Trophoblast cell (in vitro differentiated cells and primary cell): ENCODE measurements at regions not wholly inside any gene's neighbourhood (a gene's known extent, or its start where the extent isn't known, plus 50 kb on each side); places are given as distances from the start of the nearest gene placed in this dataset.

ENCODE experiments used
- DNase-seq, 2 donors: peaks; one replicate each; pipeline ENCODE4 v3.0.0-alpha.2; 2016
- H2AFZ ChIP-seq: 2 replicates; pipeline ENCODE4 v1.6.1; 2013; ENCODE audit warnings: low read length, moderate library complexity, mild to moderate bottlenecking; ENCODE audit not compliant: insufficient read depth, poor library complexity
- H2AK5ac ChIP-seq: 2 replicates; pipeline ENCODE4 v1.6.1; 2013; ENCODE audit warnings: mild to moderate bottlenecking, low read length
- H2BK120ac ChIP-seq: 2 replicates; pipeline ENCODE4 v1.6.1; 2013; ENCODE audit warnings: low read length, mild to moderate bottlenecking, moderate library complexity; ENCODE audit not compliant: insufficient read depth, poor library complexity
- H2BK12ac ChIP-seq: 2 replicates; pipeline ENCODE4 v1.6.1; 2013; ENCODE audit warnings: mild to moderate bottlenecking, low read length, moderate library complexity
- H2BK5ac ChIP-seq: 2 replicates; pipeline ENCODE4 v1.6.1; 2013; ENCODE audit warnings: low read length, low read depth, moderate library complexity, mild to moderate bottlenecking; ENCODE audit not compliant: poor library complexity
- H3K14ac ChIP-seq: 2 replicates; pipeline ENCODE4 v1.6.1; 2013; ENCODE audit warnings: mild to moderate bottlenecking, low read length
- H3K18ac ChIP-seq: 2 replicates; pipeline ENCODE4 v1.6.1; 2013; ENCODE audit warnings: mild to moderate bottlenecking, low read length
- H3K23ac ChIP-seq: 2 replicates; pipeline ENCODE4 v1.6.1; 2013; ENCODE audit warnings: low read length
- H3K27ac ChIP-seq: 2 replicates; pipeline ENCODE4 v1.5.1; 2013; ENCODE audit warnings: low read depth, mild to moderate bottlenecking, inconsistent platforms, low read length, moderate library complexity
- H3K27me3 ChIP-seq: 2 replicates; pipeline ENCODE4 v1.6.1; 2013; ENCODE audit warnings: inconsistent platforms, mild to moderate bottlenecking, low read length, moderate library complexity; ENCODE audit not compliant: insufficient read depth
- H3K36me3 ChIP-seq, 2 experiments: 1 replicate in 1 of 2; 2 replicates in 1 of 2; pipeline ENCODE4 v1.6.1; 2013; ENCODE audit warnings: low read length in 2 of 2, mild to moderate bottlenecking in 2 of 2, moderate library complexity in 1 of 2; ENCODE audit not compliant: insufficient read depth in 2 of 2, control insufficient read depth in 1 of 2
- H3K4ac ChIP-seq: 2 replicates; pipeline ENCODE4 v1.6.1; 2013; ENCODE audit warnings: low read depth, mild to moderate bottlenecking, low read length, moderate library complexity
- H3K4me1 ChIP-seq, 2 experiments: 1 replicate in 1 of 2; 2 replicates in 1 of 2; pipeline ENCODE4 v1.6.1; 2013; ENCODE audit warnings: low read length in 2 of 2, mild to moderate bottlenecking in 2 of 2, moderate library complexity in 1 of 2; ENCODE audit not compliant: insufficient read depth in 2 of 2, control insufficient read depth in 1 of 2
- H3K4me2 ChIP-seq: 2 replicates; pipeline ENCODE4 v1.6.1; 2013; ENCODE audit warnings: inconsistent platforms, mild to moderate bottlenecking, low read length, moderate library complexity
- H3K4me3 ChIP-seq: 2 replicates; pipeline ENCODE4 v1.5.1; 2013; ENCODE audit warnings: mild to moderate bottlenecking, low read depth, low read length, inconsistent platforms
- H3K79me1 ChIP-seq: one replicate; pipeline ENCODE4 v1.6.1; 2013; ENCODE audit warnings: low read length
- H3K79me2 ChIP-seq: 2 replicates; pipeline ENCODE4 v1.6.1; 2013; ENCODE audit warnings: low read length, mild to moderate bottlenecking; ENCODE audit not compliant: control insufficient read depth, insufficient read depth, poor library complexity
- H3K9ac ChIP-seq: 2 replicates; pipeline ENCODE4 v1.6.1; 2013; ENCODE audit warnings: mild to moderate bottlenecking, low read length
- H3K9me3 ChIP-seq: 2 replicates; pipeline ENCODE4 v1.6.1; 2013; ENCODE audit warnings: low read depth, mild to moderate bottlenecking, control low read depth, inconsistent platforms, low read length; ENCODE audit not compliant: insufficient read depth
- H4K12ac ChIP-seq: 2 replicates; pipeline ENCODE4 v1.6.1; 2013; ENCODE audit warnings: low read depth, mild to moderate bottlenecking, low read length, moderate library complexity
- H4K8ac ChIP-seq: 2 replicates; pipeline ENCODE4 v1.6.1; 2013; ENCODE audit warnings: low read depth, mild to moderate bottlenecking, low read length, moderate library complexity
- H4K91ac ChIP-seq: one replicate; pipeline ENCODE4 v1.6.1; 2013; ENCODE audit warnings: low read depth, mild to moderate bottlenecking, low read length, moderate library complexity
- WGBS: extraction: QIAGEN DNeasy Blood & Tissue Kit; methylation state at CpG from one replicate; pipeline ENCODE4 v1.1.7; 2013; ENCODE audit warnings: missing lambda C conversion rate; ENCODE audit not compliant: insufficient read length, insufficient coverage; ENCODE audit errors: extremely low coverage; 5-methylcytosine and 5-hydroxymethylcytosine counted together

DNA sequence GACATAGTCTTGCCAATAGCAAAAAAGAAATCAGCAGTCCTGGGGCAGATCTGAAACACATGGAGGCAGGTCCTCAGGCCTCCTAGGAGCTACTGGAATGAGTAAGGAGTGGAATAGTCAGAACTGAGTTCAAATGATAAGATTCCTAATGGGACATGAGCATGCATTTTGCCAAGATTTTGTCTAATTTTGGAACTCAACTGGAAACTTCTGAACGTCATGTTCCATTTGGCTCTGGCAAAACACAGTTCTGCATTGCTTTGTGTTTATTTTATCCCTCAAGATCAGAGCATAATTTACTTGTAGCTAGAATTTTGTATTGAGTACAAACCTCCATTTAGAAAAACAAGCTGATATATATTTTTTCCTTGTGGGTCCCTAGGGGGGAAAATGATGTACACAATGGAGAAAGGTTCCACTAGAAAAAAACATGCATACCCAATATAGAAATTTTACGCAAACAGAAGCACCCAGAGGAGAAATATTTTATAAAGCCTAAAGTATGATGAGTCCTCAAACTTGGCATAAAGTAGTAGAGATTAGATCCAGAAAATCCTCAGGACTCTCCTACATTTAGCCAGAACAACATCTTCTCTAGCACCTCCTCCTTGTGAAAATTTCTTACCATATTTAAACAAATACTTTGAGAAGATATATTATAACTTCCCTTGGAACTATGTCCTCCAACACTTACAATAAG lies 149.0 kb upstream of the SERP2 start:
- H4K12ac ChIP-seq: no peak overlapping the region
- H3K9me3 ChIP-seq: no peaks in the 10 kb centered on the region
- H3K27me3 ChIP-seq: no peaks in the 10 kb centered on the region
- no peak overlapping the region for H3K4me3 ChIP-seq
- H3K4ac ChIP-seq: no peak overlapping the region
- no peak overlapping the region for H2BK120ac ChIP-seq
- no peak overlapping the region for H3K9ac ChIP-seq
- H2AK5ac ChIP-seq: no peak overlapping the region
- no peak overlapping the region for H2BK12ac ChIP-seq
- H3K14ac ChIP-seq: no peak overlapping the region
- no peaks in the 10 kb centered on the region for H3K79me1 ChIP-seq
- no peak overlapping the region for H3K27ac ChIP-seq
- no peak overlapping the region for H4K91ac ChIP-seq
- peak in 1 of 2 donors; percentile 28 for DNase-seq
- no peak overlapping the region for H2BK5ac ChIP-seq
- H2AFZ ChIP-seq: no peak overlapping the region
- no peak overlapping the region for H3K23ac ChIP-seq
- H3K4me1 ChIP-seq: peaks cover 0 to under 1% of the 10 kb centered on the region in 2 experiments
- no peaks in the 10 kb centered on the region for H3K36me3 ChIP-seq
- no peak overlapping the region for H4K8ac ChIP-seq
- H3K4me2 ChIP-seq: no peak overlapping the region
- no peak overlapping the region for H3K18ac ChIP-seq
- H3K79me2 ChIP-seq: no peaks in the 10 kb centered on the region
- WGBS: no CpG with 5 or more reads among the region's 2 CpGs

DNA sequence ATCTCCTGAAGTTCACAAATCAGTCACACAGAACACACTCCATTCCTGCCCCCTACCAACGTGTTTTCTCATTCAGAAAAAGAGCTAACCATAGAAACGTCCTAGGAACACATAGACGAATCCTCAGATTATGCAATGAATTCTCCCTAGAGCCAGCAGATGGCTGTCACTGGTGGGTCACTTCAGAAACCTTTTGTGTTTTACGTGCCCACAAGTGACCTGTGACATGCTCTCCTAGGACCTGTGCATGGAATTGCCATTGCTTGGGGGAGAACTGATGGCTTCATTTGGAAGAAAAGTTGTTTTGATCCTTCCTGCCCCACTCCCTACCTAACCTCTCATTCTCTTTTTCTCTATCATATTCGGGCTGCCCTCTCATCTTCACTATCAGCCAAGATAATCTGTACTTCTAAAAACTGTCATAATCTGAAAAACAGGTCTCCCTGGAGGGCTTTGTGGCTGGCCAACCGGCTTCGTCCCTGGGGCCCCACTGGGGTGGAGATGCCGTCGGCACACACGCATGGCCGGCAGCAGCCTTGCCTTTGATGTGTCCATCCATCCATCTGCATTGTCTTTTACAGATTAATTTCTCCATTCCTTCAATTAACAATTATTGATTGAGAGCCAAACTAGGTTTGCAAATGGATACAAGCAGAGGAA lies 144.1 kb upstream of the SERP2 start:
- Histone ChIP-seq H3K79me2 (no peaks in the 10 kb centered on the region), H2BK12ac (peak overlapping the region; percentile 8), H3K4me3 (no peak overlapping the region), H2BK120ac (peak overlapping the region; percentile 0), H3K23ac (no peak overlapping the region), H3K4ac (no peak overlapping the region), H3K9ac (no peak overlapping the region), H3K4me2 (no peak overlapping the region), H4K12ac (no peak overlapping the region), H3K9me3 (no peaks in the 10 kb centered on the region), H4K8ac (no peak overlapping the region), H3K79me1 (peaks cover 7% of the 10 kb centered on the region), H3K14ac (no peak overlapping the region), H2AFZ (no peak overlapping the region), H3K18ac (no peak overlapping the region), H4K91ac (no peak overlapping the region), H3K27ac (peak overlapping the region; percentile 9), H3K27me3 (no peaks in the 10 kb centered on the region), H3K36me3 (no peaks in the 10 kb centered on the region), H2BK5ac (no peak overlapping the region), H3K4me1 (peaks cover 4 to 8% of the 10 kb centered on the region in 2 experiments), H2AK5ac (no peak overlapping the region)
- WGBS: no CpG with 5 or more reads among the region's 11 CpGs
- DNase-seq: peak; percentile 87 to 93

GRCh38 chr13:44230071-44230470 lies 143.6 kb upstream of the SERP2 start:
- no peak overlapping the region for H3K18ac ChIP-seq
- no peak overlapping the region for H2BK12ac ChIP-seq
- H3K4me3 ChIP-seq: no peak overlapping the region
- no peaks in the 10 kb centered on the region for H3K79me2 ChIP-seq
- H3K23ac ChIP-seq: no peak overlapping the region
- no peak overlapping the region for H4K91ac ChIP-seq
- no peak overlapping the region for H2AFZ ChIP-seq
- no peak overlapping the region for H3K14ac ChIP-seq
- H4K12ac ChIP-seq: no peak overlapping the region
- H2BK5ac ChIP-seq: no peak overlapping the region
- H3K4me1 ChIP-seq: peaks cover 4 to 8% of the 10 kb centered on the region in 2 experiments
- no peak overlapping the region for H3K4ac ChIP-seq
- WGBS: no CpG with 5 or more reads among the region's 7 CpGs
- H3K36me3 ChIP-seq: no peaks in the 10 kb centered on the region
- peak overlapping the region; percentile 9 for H3K27ac ChIP-seq
- H3K9me3 ChIP-seq: no peaks in the 10 kb centered on the region
- peaks cover 7% of the 10 kb centered on the region for H3K79me1 ChIP-seq
- H2BK120ac ChIP-seq: peak overlapping the region; percentile 7
- H4K8ac ChIP-seq: no peak overlapping the region
- H2AK5ac ChIP-seq: no peak overlapping the region
- H3K4me2 ChIP-seq: no peak overlapping the region
- no peaks in the 10 kb centered on the region for H3K27me3 ChIP-seq
- peak; percentile 87 to 96 for DNase-seq
- no peak overlapping the region for H3K9ac ChIP-seq

DNA sequence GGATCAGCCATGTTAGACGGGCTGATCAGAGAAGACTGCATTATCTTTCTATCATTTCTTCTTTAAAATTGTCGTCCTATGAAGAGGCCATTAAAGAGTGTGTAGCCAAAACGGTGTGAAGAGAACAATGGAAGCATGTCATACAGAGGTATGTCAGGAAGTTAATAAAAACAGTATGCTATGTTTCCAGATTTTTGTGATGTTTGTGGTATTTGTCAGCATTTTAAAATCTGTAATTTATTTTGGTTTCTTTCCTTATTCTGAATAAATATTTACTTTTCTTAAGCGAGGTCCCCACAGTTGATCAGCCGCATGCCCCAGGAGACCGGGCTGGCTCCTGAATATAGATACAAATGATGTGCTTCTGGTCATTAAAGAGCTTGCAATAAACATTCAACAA lies 142.9 kb upstream of the SERP2 start:
- no peak overlapping the region for H3K14ac ChIP-seq
- H4K12ac ChIP-seq: no peak overlapping the region
- H3K27me3 ChIP-seq: no peaks in the 10 kb centered on the region
- no peak overlapping the region for H4K8ac ChIP-seq
- H3K4me3 ChIP-seq: no peak overlapping the region
- no peak overlapping the region for H3K23ac ChIP-seq
- H2AFZ ChIP-seq: no peak overlapping the region
- DNase-seq: peak in 1 of 2 donors; percentile 65
- H2BK120ac ChIP-seq: no peak overlapping the region
- H3K79me1 ChIP-seq: peaks cover 7% of the 10 kb centered on the region
- no peak overlapping the region for H4K91ac ChIP-seq
- no peak overlapping the region for H3K9ac ChIP-seq
- no peak overlapping the region for H2AK5ac ChIP-seq
- no peak overlapping the region for H3K4ac ChIP-seq
- H3K18ac ChIP-seq: no peak overlapping the region
- WGBS: no CpG with 5 or more reads among the region's 6 CpGs
- H3K4me2 ChIP-seq: no peak overlapping the region
- H3K4me1 ChIP-seq: peaks cover 4 to 8% of the 10 kb centered on the region in 2 experiments
- no peak overlapping the region for H2BK5ac ChIP-seq
- no peak overlapping the region for H3K27ac ChIP-seq
- H3K36me3 ChIP-seq: no peaks in the 10 kb centered on the region
- no peak overlapping the region for H2BK12ac ChIP-seq
- H3K79me2 ChIP-seq: no peaks in the 10 kb centered on the region
- no peaks in the 10 kb centered on the region for H3K9me3 ChIP-seq
